Effector memory CD4-positive, alpha-beta T cell (primary cell): ENCODE measurements at regions not wholly inside any gene's neighbourhood (a gene's known extent, or its start where the extent isn't known, plus 50 kb on each side); places are given as distances from the start of the nearest gene placed in this dataset.

Experiments used
- DNase-seq, 3 donors: peaks; one replicate each; pipeline ENCODE4 v3.0.0-alpha.2; 2020
- H3K27ac ChIP-seq: 2 replicates; pipeline ENCODE4 v1.7.0; 2013; ENCODE audit warnings: mild to moderate bottlenecking, low read length, moderate library complexity; ENCODE audit not compliant: insufficient read depth, poor library complexity, severe bottlenecking
- H3K27me3 ChIP-seq: replicated peaks from 2 replicates; pipeline ENCODE4 v1.7.0; 2013; ENCODE audit warnings: mild to moderate bottlenecking, low read length; ENCODE audit not compliant: insufficient read depth, control insufficient read depth, poor library complexity, severe bottlenecking
- H3K36me3 ChIP-seq: 2 replicates; pipeline ENCODE4 v1.7.0; 2013; ENCODE audit warnings: mild to moderate bottlenecking, low read length, moderate library complexity; ENCODE audit not compliant: control insufficient read depth, insufficient read depth
- H3K4me1 ChIP-seq: 2 replicates; pipeline ENCODE4 v1.7.0; 2013; ENCODE audit warnings: low read length, mild to moderate bottlenecking; ENCODE audit not compliant: control insufficient read depth, insufficient read depth, poor library complexity, severe bottlenecking
- H3K4me3 ChIP-seq: 2 replicates; pipeline ENCODE4 v1.7.0; 2013; ENCODE audit warnings: low read length, low read depth, mild to moderate bottlenecking; ENCODE audit not compliant: insufficient read depth, poor library complexity, severe bottlenecking
- H3K9me3 ChIP-seq: 2 replicates; pipeline ENCODE4 v1.7.0; 2013; ENCODE audit warnings: mild to moderate bottlenecking, low read length, moderate library complexity; ENCODE audit not compliant: control insufficient read depth

GRCh38 chr5:113652161-113652560, 138.7 kb downstream of the YTHDC2 start:
- DNase-seq, result no peak
- Histone ChIP-seq H3K4me3 (no peak overlapping the region), H3K27ac (no peak overlapping the region), H3K36me3 (no peaks in the 10 kb centered on the region), H3K9me3 (no peaks in the 10 kb centered on the region), H3K4me1 (no peaks in the 10 kb centered on the region), H3K27me3 (no peaks in the 10 kb centered on the region)

DNA sequence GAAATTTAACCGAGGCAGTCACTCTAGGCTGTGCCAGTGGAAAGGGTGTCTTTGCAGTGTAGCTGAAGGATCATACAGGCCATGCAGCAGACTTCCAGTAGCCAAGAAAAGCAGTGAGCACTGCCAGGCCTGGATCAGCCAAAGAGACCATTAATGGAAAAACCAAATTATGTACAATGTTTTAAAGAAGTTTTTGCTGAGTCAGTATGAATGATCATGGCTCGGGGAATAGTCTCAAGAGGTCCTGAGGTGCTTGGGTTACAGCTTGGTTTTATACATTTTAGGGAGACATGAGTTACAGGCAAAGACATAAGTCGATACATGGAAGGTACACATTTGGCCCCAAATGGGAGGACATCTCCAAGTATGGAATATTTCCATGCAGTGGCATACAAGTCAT, 141.3 kb downstream of the YTHDC2 start:
- Histone ChIP-seq H3K4me1 (no peaks in the 10 kb centered on the region), H3K27ac (no peak overlapping the region), H3K36me3 (no peaks in the 10 kb centered on the region), H3K27me3 (no peaks in the 10 kb centered on the region), H3K4me3 (no peak overlapping the region), H3K9me3 (no peaks in the 10 kb centered on the region)
- DNase-seq, result no peak

DNA sequence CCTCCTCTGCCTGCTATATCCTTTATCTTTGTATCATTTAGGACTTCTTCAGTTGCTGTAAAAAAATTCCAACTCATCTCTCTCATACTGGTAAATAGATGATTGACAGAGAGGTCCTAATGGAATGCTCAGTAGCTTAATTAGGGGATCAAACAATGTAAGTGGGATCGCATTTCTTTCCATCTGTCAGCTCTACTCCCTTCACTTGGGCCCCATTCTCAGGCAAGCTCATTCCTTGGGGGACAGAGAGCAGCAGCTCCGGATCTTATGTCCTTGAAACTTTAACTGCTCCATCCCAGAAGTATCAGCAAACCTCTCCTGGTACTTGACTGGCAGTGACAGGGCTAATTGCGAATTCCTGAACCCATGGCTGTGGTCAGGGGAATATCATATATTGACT, 146.7 kb downstream of the YTHDC2 start:
- Histone ChIP-seq H3K27ac (no peak overlapping the region), H3K36me3 (no peaks in the 10 kb centered on the region), H3K4me3 (no peak overlapping the region), H3K4me1 (no peaks in the 10 kb centered on the region), H3K9me3 (no peaks in the 10 kb centered on the region), H3K27me3 (no peaks in the 10 kb centered on the region)
- no peak for DNase-seq

- H3K27me3 ChIP-seq, result no peaks in the 10 kb centered on the region
- H3K4me1 ChIP-seq, result no peaks in the 10 kb centered on the region
- no peaks in the 10 kb centered on the region for H3K36me3 ChIP-seq
- no peak for DNase-seq
- H3K27ac ChIP-seq, result no peak overlapping the region
- H3K4me3 ChIP-seq, result no peak overlapping the region
- H3K9me3 ChIP-seq, result no peaks in the 10 kb centered on the region
These were observed 147.3 kb downstream of the YTHDC2 start for GRCh38 chr5:113660706-113661250.

GRCh38 chr5:113663879-113664541, 150.5 kb downstream of the YTHDC2 start:
- no peak overlapping the region for H3K27ac ChIP-seq
- peak in 2 of 3 donors; percentile 1 to 4 for DNase-seq
- H3K27me3 ChIP-seq, result no peaks in the 10 kb centered on the region
- H3K4me1 ChIP-seq, result no peaks in the 10 kb centered on the region
- H3K36me3 ChIP-seq, result no peaks in the 10 kb centered on the region
- H3K4me3 ChIP-seq, result no peak overlapping the region
- no peaks in the 10 kb centered on the region for H3K9me3 ChIP-seq

DNA sequence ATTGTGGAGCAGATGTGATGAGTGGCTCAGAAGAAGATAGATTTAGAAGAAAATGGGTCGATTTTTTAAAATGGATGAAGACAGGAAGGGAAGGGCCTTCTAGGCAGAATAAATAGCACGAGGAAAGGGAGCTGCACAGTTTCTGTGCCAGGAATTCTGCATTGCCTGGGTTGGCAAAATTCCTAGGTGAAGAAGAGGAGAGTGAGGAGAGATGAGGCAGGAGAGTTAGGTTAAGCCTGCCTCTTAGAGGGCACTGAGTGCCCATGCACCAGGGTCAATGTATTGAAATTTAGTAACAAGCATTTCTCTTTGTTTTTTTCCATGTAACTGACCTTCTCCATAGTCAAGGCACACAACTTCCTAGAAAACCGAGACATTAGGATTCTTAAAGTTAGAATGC, 159.5 kb downstream of the YTHDC2 start:
- DNase-seq, result no peak
- Histone ChIP-seq H3K4me1 (no peaks in the 10 kb centered on the region), H3K4me3 (no peak overlapping the region), H3K27me3 (no peaks in the 10 kb centered on the region), H3K27ac (no peak overlapping the region), H3K36me3 (no peaks in the 10 kb centered on the region), H3K9me3 (no peaks in the 10 kb centered on the region)

GRCh38 chr5:113675166-113675565, 161.7 kb downstream of the YTHDC2 start:
- Histone ChIP-seq H3K4me3 (no peak overlapping the region), H3K27ac (no peak overlapping the region)
- DNase-seq, result no peak

GRCh38 chr5:113678202-113678601, 164.7 kb downstream of the YTHDC2 start:
- H3K4me3 ChIP-seq, result no peak overlapping the region
- H3K9me3 ChIP-seq, result no peaks in the 10 kb centered on the region
- no peak for DNase-seq
- no peaks in the 10 kb centered on the region for H3K27me3 ChIP-seq
- H3K27ac ChIP-seq, result no peak overlapping the region
- no peaks in the 10 kb centered on the region for H3K4me1 ChIP-seq
- H3K36me3 ChIP-seq, result no peaks in the 10 kb centered on the region

More at GRCh38 chr5:113675166-113675565, 161.7 kb downstream of the YTHDC2 start:
- H3K36me3 ChIP-seq, result no peaks in the 10 kb centered on the region
- no peaks in the 10 kb centered on the region for H3K9me3 ChIP-seq
- no peaks in the 10 kb centered on the region for H3K27me3 ChIP-seq
- no peaks in the 10 kb centered on the region for H3K4me1 ChIP-seq

- Histone ChIP-seq H3K36me3 (no peaks in the 10 kb centered on the region), H3K27me3 (no peaks in the 10 kb centered on the region), H3K4me1 (no peaks in the 10 kb centered on the region), H3K27ac (no peak overlapping the region), H3K9me3 (no peaks in the 10 kb centered on the region), H3K4me3 (no peak overlapping the region)
- DNase-seq, result no peak
These were observed 165.6 kb downstream of the YTHDC2 start for GRCh38 chr5:113678924-113679575.

DNA sequence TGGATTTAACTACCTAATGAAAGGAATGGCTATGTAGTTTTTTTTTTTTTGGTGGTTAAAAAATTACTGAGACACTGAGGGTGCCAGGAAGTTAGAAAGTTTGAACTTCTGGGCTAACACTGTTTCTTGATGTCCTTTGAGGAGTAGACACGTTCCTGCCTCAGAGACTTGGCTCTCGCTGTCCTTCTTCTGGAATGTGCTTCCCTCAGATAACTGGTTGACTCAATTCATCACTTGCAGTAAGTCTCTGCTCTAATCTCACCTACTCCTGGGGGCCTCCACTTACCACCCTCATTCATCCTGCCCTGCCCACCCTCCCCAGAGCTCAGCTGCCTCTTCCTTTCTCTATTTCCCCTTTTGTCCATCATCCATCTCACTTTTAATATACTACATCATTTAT, 167.0 kb downstream of the YTHDC2 start:
- H3K27me3 ChIP-seq, result no peaks in the 10 kb centered on the region
- DNase-seq, result no peak
- H3K4me1 ChIP-seq, result no peaks in the 10 kb centered on the region
- no peak overlapping the region for H3K4me3 ChIP-seq
- H3K36me3 ChIP-seq, result no peaks in the 10 kb centered on the region
- H3K9me3 ChIP-seq, result no peaks in the 10 kb centered on the region
- no peak overlapping the region for H3K27ac ChIP-seq
